ENCODE measurements at regions not wholly inside any gene's neighbourhood (a gene's known extent, or its start where the extent isn't known, plus 50 kb on each side); places are given as distances from the start of the nearest gene placed in this dataset.

- H3K27ac ChIP-seq, result no peak overlapping the region
- H3K4me1 ChIP-seq (ENCODE audit: control insufficient read depth in 1 of 2, low read depth in 2 of 2), result no peaks in the 10 kb centered on the region
- ATAC-seq (ENCODE audit: insufficient number of reproducible peaks, low FRiP score, low read depth) (no peak), DNase-seq (ENCODE audit: low spot score) (no peak)
- H3K27me3 ChIP-seq (replicated peaks; ENCODE audit: insufficient read depth), result no peaks in the 10 kb centered on the region
- TF ChIP-seq CTCF (IDR thresholded peaks at IDR 0.05), result no peak
- no peak overlapping the region for H3K4me3 ChIP-seq
- H3K9me3 ChIP-seq, result no peaks in the 10 kb centered on the region
- no peaks in the 10 kb centered on the region for H3K36me3 ChIP-seq
These were observed 257.5 kb downstream of the MID1IP1 start for GRCh38 chrX:39058724-39059123.

GRCh38 chrX:39059866-39060265 lies 258.6 kb downstream of the MID1IP1 start:
- no peak for ATAC-seq (ENCODE audit: insufficient number of reproducible peaks, low FRiP score, low read depth)
- no peak for DNase-seq (ENCODE audit: low spot score)
- H3K27me3 ChIP-seq (replicated peaks; ENCODE audit: insufficient read depth), result no peaks in the 10 kb centered on the region
- no peaks in the 10 kb centered on the region for H3K4me1 ChIP-seq (ENCODE audit: control insufficient read depth in 1 of 2, low read depth in 2 of 2)
- no peaks in the 10 kb centered on the region for H3K36me3 ChIP-seq
- no peak overlapping the region for H3K4me3 ChIP-seq
- H3K9me3 ChIP-seq, result no peaks in the 10 kb centered on the region
- no peak for TF ChIP-seq CTCF (IDR thresholded peaks at IDR 0.05)
- no peak overlapping the region for H3K27ac ChIP-seq

- no peak for ATAC-seq (ENCODE audit: insufficient number of reproducible peaks, low FRiP score, low read depth)
These were observed 261.8 kb downstream of the MID1IP1 start for GRCh38 chrX:39063037-39063436.

GRCh38 chrX:39063702-39064101 lies 262.4 kb downstream of the MID1IP1 start:
- no peak for ATAC-seq (ENCODE audit: insufficient number of reproducible peaks, low FRiP score, low read depth)
- H3K4me1 ChIP-seq (ENCODE audit: control insufficient read depth in 1 of 2, low read depth in 2 of 2), result no peaks in the 10 kb centered on the region
- TF ChIP-seq CTCF (IDR thresholded peaks at IDR 0.05), result no peak
- no peaks in the 10 kb centered on the region for H3K36me3 ChIP-seq
- H3K27me3 ChIP-seq (replicated peaks; ENCODE audit: insufficient read depth), result no peaks in the 10 kb centered on the region
- H3K9me3 ChIP-seq, result no peaks in the 10 kb centered on the region
- DNase-seq (ENCODE audit: low spot score), result no peak
- H3K4me3 ChIP-seq, result no peak overlapping the region
- no peak overlapping the region for H3K27ac ChIP-seq

More at GRCh38 chrX:39063037-39063436, 261.8 kb downstream of the MID1IP1 start:
- no peak for TF ChIP-seq CTCF (IDR thresholded peaks at IDR 0.05)
- H3K4me1 ChIP-seq (ENCODE audit: control insufficient read depth in 1 of 2, low read depth in 2 of 2), result no peaks in the 10 kb centered on the region
- H3K9me3 ChIP-seq, result no peaks in the 10 kb centered on the region
- DNase-seq (ENCODE audit: low spot score), result no peak
- H3K36me3 ChIP-seq, result no peaks in the 10 kb centered on the region
- H3K27ac ChIP-seq, result no peak overlapping the region
- no peaks in the 10 kb centered on the region for H3K27me3 ChIP-seq (replicated peaks; ENCODE audit: insufficient read depth)
- H3K4me3 ChIP-seq, result no peak overlapping the region

GRCh38 chrX:39065051-39065871 lies 264.0 kb downstream of the MID1IP1 start:
- Histone ChIP-seq H3K9me3 (no peaks in the 10 kb centered on the region), H3K36me3 (no peaks in the 10 kb centered on the region), H3K27me3 (replicated peaks; ENCODE audit: insufficient read depth) (no peaks in the 10 kb centered on the region), H3K4me3 (no peak overlapping the region), H3K27ac (no peak overlapping the region), H3K4me1 (ENCODE audit: control insufficient read depth in 1 of 2, low read depth in 2 of 2) (no peaks in the 10 kb centered on the region)
- DNase-seq (ENCODE audit: low spot score) (no peak), ATAC-seq (ENCODE audit: insufficient number of reproducible peaks, low FRiP score, low read depth) (no peak)
- no peak for TF ChIP-seq CTCF (IDR thresholded peaks at IDR 0.05)
